SK-N-SH (cell line): ENCODE measurements at regions not wholly inside any gene's neighbourhood (a gene's known extent, or its start where the extent isn't known, plus 50 kb on each side); places are given as distances from the start of the nearest gene placed in this dataset.
"Not testable (repeated sequence)": the region's sequence is repeated elsewhere in the genome, so short reads cannot be mapped to it uniquely, and the experiment has no call there.

ENCODE experiments used
- CTCF ChIA-PET: fragments of 300-600, 350-600 bp; formaldehyde crosslinking; extraction: SDS; loops from one replicate; lab custom pipeline; 2021; lab: Yijun Ruan, JAX
- POLR2A ChIA-PET: fragments of 350-600 bp; sonication (Branson Sonifier 250); formaldehyde crosslinking; extraction: SDS; loops from one replicate; lab custom pipeline; 2020; ENCODE audit warnings: antibody characterized with exemption, inconsistent platforms; lab: Yijun Ruan, JAX
- DNase-seq: peaks from one replicate; pipeline ENCODE4 v3.0.0; 2012
- H2AFZ ChIP-seq: fragments of 200-600 bp; sonication (generic); 2 replicates; pipeline ENCODE4 v1.8.1; 2016; ENCODE audit warnings: antibody characterized with exemption, mild to moderate bottlenecking, low read depth
- H3F3A ChIP-seq: fragments of 200-600 bp; sonication (generic); replicated peaks from 2 replicates; pipeline ENCODE3; 2016; ENCODE audit warnings: antibody characterized with exemption, mild to moderate bottlenecking; ENCODE audit not compliant: insufficient read depth
- H3K27ac ChIP-seq, 2 experiments: fragments of 200-500 bp in 1 of 2; fragments of 200-600 bp in 1 of 2; sonication (Bioruptor generic) in 1 of 2; sonication (generic), shearing (Covaris generic) in 1 of 2; 2 replicates each; pipeline versions ENCODE4 v1.5.1 to v1.6.1; 2014 to 2016; ENCODE audit warnings: low read depth in 2 of 2, inconsistent platforms in 1 of 2, low read length in 1 of 2, mild to moderate bottlenecking in 1 of 2, mixed read lengths in 1 of 2
- H3K27me3 ChIP-seq: fragments of 200-600 bp; sonication (generic), shearing (Covaris generic); 2 replicates; pipeline ENCODE4 v1.6.1; 2016; ENCODE audit warnings: mixed run types; ENCODE audit not compliant: insufficient read depth
- H3K36me3 ChIP-seq, 2 experiments: fragments of 200-500 bp in 1 of 2; fragments of 200-600 bp in 1 of 2; sonication (Bioruptor generic) in 1 of 2; sonication (generic) in 1 of 2; replicated peaks in 1 of 2; 2 replicates each; pipeline versions ENCODE3 to v1.5.1; 2014 to 2016; ENCODE audit warnings: low read length in 1 of 2, mild to moderate bottlenecking in 1 of 2; ENCODE audit not compliant: insufficient read depth in 2 of 2, control insufficient read depth in 1 of 2
- H3K4me1 ChIP-seq, 2 experiments: fragments of 200-500 bp in 1 of 2; fragments of 200-600 bp in 1 of 2; sonication (Bioruptor generic) in 1 of 2; sonication (generic), shearing (Covaris generic) in 1 of 2; 2 replicates each; pipeline versions ENCODE4 v1.5.1 to v1.6.1; 2014 to 2016; ENCODE audit warnings: low read depth in 1 of 2, low read length in 1 of 2, mixed run types in 1 of 2; ENCODE audit not compliant: insufficient read depth in 2 of 2, control insufficient read depth in 1 of 2
- H3K4me2 ChIP-seq: fragments of 200-600 bp; sonication (generic), shearing (Covaris generic); 2 replicates; pipeline ENCODE4 v1.6.1; 2017; ENCODE audit warnings: mixed run types
- H3K4me3 ChIP-seq, 2 experiments: fragments of 200-500 bp in 1 of 2; fragments of 200-600 bp in 1 of 2; sonication (Bioruptor generic) in 1 of 2; sonication (generic), shearing (Covaris generic) in 1 of 2; 2 replicates each; pipeline versions ENCODE4 v1.5.1 to v1.8.1; 2014 to 2016; ENCODE audit warnings: low read depth in 2 of 2, inconsistent platforms in 1 of 2, low read length in 1 of 2, mild to moderate bottlenecking in 1 of 2, mixed read lengths in 1 of 2, moderate library complexity in 1 of 2
- H3K79me2 ChIP-seq: fragments of 200-600 bp; sonication (generic); 2 replicates; pipeline ENCODE4 v1.8.1; 2017; ENCODE audit warnings: mild to moderate bottlenecking; ENCODE audit not compliant: insufficient read depth
- H3K9ac ChIP-seq: fragments of 200-600 bp; sonication (generic); 2 replicates; pipeline ENCODE4 v1.6.1; 2017; ENCODE audit warnings: mixed run types
- H3K9me2 ChIP-seq: fragments of 200-600 bp; sonication (generic); 2 replicates; pipeline ENCODE4 v1.6.1; 2017; ENCODE audit warnings: mixed run types
- H3K9me3 ChIP-seq: fragments of 200-600 bp; sonication (generic); 2 replicates; pipeline ENCODE4 v1.6.1; 2017; ENCODE audit warnings: mixed run types, mild to moderate bottlenecking, moderate library complexity
- H4K20me1 ChIP-seq: fragments of 200-600 bp; sonication (generic); 2 replicates; pipeline ENCODE4 v1.6.1; 2017; ENCODE audit warnings: mild to moderate bottlenecking, mixed run types; ENCODE audit not compliant: insufficient read depth
- CHD2 ChIP-seq: fragments of 150-350 bp; IDR thresholded peaks from 2 replicates; pipeline ENCODE4 v1.6.1; 2018; ENCODE audit warnings: low read length; ENCODE audit not compliant: partially characterized antibody
- CTCF ChIP-seq: fragments of 200-600 bp; sonication (generic); IDR thresholded peaks from 2 replicates; pipeline ENCODE4 v1.6.1; 2017; ENCODE audit warnings: antibody characterized with exemption, mild to moderate bottlenecking, moderate library complexity
- FOSL2 ChIP-seq: IDR thresholded peaks from 2 replicates; pipeline ENCODE4 v1.4.0; 2012; ENCODE audit warnings: low read depth, mild to moderate bottlenecking, moderate library complexity, borderline replicate concordance
- JUND ChIP-seq: IDR thresholded peaks from 2 replicates; pipeline ENCODE4 v1.4.0; 2012
- MXI1 ChIP-seq: IDR thresholded peaks from 2 replicates; pipeline ENCODE4 v1.6.1; 2012; ENCODE audit warnings: mild to moderate bottlenecking, low read depth, low read length, improper control_type of control experiment
- POLR2AphosphoS5 ChIP-seq: IDR thresholded peaks from 2 replicates; pipeline ENCODE4 v1.6.1; 2012; ENCODE audit warnings: low read depth, low read length
- TCF12 ChIP-seq: IDR thresholded peaks from 2 replicates; pipeline ENCODE4 v1.4.0; 2012
- USF2 ChIP-seq: fragments of 150-350 bp; IDR thresholded peaks from 2 replicates; pipeline ENCODE4 v1.6.1; 2017; ENCODE audit warnings: antibody characterized with exemption, low read length, low read depth, borderline replicate concordance
- WGBS: methylation state at CpG from one replicate; pipeline ENCODE4 v1.1.6; 2017; ENCODE audit warnings: low lambda C conversion rate; 5-methylcytosine and 5-hydroxymethylcytosine counted together

- Histone ChIP-seq H3K9ac (no peak overlapping the region), H3K4me1 (no peaks in the 10 kb centered on the region), H3K9me2 (no peaks in the 10 kb centered on the region), H3K27ac (no peak overlapping the region), H4K20me1 (no peaks in the 10 kb centered on the region), H3K36me3 (no peaks in the 10 kb centered on the region), H3K9me3 (no peaks in the 10 kb centered on the region), H3K79me2 (no peaks in the 10 kb centered on the region), H3K4me2 (no peak overlapping the region), H3K27me3 (no peaks in the 10 kb centered on the region), H3F3A (no peaks in the 10 kb centered on the region), H2AFZ (no peak overlapping the region), H3K4me3 (no peak overlapping the region)
- no peak for TF ChIP-seq POLR2AphosphoS5
- no peak for TF ChIP-seq USF2
- no peak for TF ChIP-seq MXI1
- DNase-seq, result no peak
- ChIA-PET POLR2A (no interaction called here), CTCF (no interaction called here)
- 6% methylated on average over 4 of the region's 4 CpGs for WGBS
Observed at GRCh38 chrX:129262912-129263311, 260.4 kb downstream of the SMARCA1 start.

GRCh38 chrX:129255516-129255915 lies 267.8 kb downstream of the SMARCA1 start:
- peak; percentile 32; the same call in 1 of the 2 replicates for TF ChIP-seq CTCF
- H3K9ac ChIP-seq, H3K27ac ChIP-seq, H3K9me3 ChIP-seq, H3K79me2 ChIP-seq, POLR2A ChIA-PET, H3K9me2 ChIP-seq, H3F3A ChIP-seq, DNase-seq, H3K36me3 ChIP-seq, H4K20me1 ChIP-seq, H3K4me3 ChIP-seq, H3K4me2 ChIP-seq, H3K27me3 ChIP-seq, CTCF ChIA-PET, H2AFZ ChIP-seq, H3K4me1 ChIP-seq: not testable (repeated sequence)
- 32% methylated on average over 5 of the region's 5 CpGs for WGBS

GRCh38 chrX:129249563-129249962 lies 273.7 kb downstream of the SMARCA1 start:
- POLR2A ChIA-PET, result no interaction called here
- Histone ChIP-seq H3K4me2 (no peak overlapping the region), H3K4me3 (no peak overlapping the region), H3K9me2 (no peaks in the 10 kb centered on the region), H3K27me3 (no peaks in the 10 kb centered on the region), H3F3A (no peaks in the 10 kb centered on the region), H3K27ac (no peak overlapping the region), H3K79me2 (no peaks in the 10 kb centered on the region), H3K36me3 (no peaks in the 10 kb centered on the region), H4K20me1 (no peaks in the 10 kb centered on the region), H3K9me3 (no peaks in the 10 kb centered on the region), H3K9ac (no peak overlapping the region), H3K4me1 (no peaks in the 10 kb centered on the region), H2AFZ (no peak overlapping the region)
- WGBS, result under 1% methylated on average over 3 of the region's 3 CpGs
- TF ChIP-seq FOSL2 (no peak), CHD2 (no peak), POLR2AphosphoS5 (no peak), JUND (no peak), TCF12 (no peak)
- no peak for DNase-seq
- CTCF ChIA-PET, result interaction anchor here (1.8 kb wide), 1 partner anchor 10 kb away, joined by 4 read pairs; no protein-coding TSS in a partner anchor
